ENCODE measurements at regions not wholly inside any gene's neighbourhood (a gene's known extent, or its start where the extent isn't known, plus 50 kb on each side); places are given as distances from the start of the nearest gene placed in this dataset.

- TF ChIP-seq TEAD2 (tag; IDR thresholded peaks at IDR 0.05) (no peak), ATF3 (IDR thresholded peaks at IDR 0.05) (no peak), ATF3 (CRISPR knock-in tag; conservative IDR thresholded peaks at IDR 0.05) (no peak), MAFK (IDR thresholded peaks at IDR 0.05; ENCODE audit: low read length) (no peak), ZNF217 (CRISPR knock-in tag; IDR thresholded peaks at IDR 0.05) (no peak), MIER1 (IDR thresholded peaks at IDR 0.05; ENCODE audit: low read depth) (no peak), OTX1 (CRISPR knock-in tag; IDR thresholded peaks at IDR 0.05) (no peak), CREB5 (CRISPR knock-in tag; IDR thresholded peaks at IDR 0.05) (no peak), ZNF717 (CRISPR knock-in tag; IDR thresholded peaks at IDR 0.05) (no peak), ETV6 (IDR thresholded peaks at IDR 0.05; ENCODE audit: borderline replicate concordance in 1 of 2, low read depth in 2 of 2, low read length in 1 of 2) (no peak), ETV6 (CRISPR knock-in tag; IDR thresholded peaks at IDR 0.05; ENCODE audit: borderline replicate concordance) (no peak), PRMT5 (CRISPR knock-in tag; IDR thresholded peaks at IDR 0.05) (no peak), BRF1 (IDR thresholded peaks at IDR 0.05; ENCODE audit: borderline replicate concordance, extremely low read depth, insufficient read length) (no peak)
These were observed 58.9 kb upstream of the KY start (continued) for GRCh38 chr3:134709561-134710312.
